IPS-NIHi7 (cell line): ENCODE measurements at regions not wholly inside any gene's neighbourhood (a gene's known extent, or its start where the extent isn't known, plus 50 kb on each side); places are given as distances from the start of the nearest gene placed in this dataset.
"Not testable (repeated sequence)": the region's sequence is repeated elsewhere in the genome, so short reads cannot be mapped to it uniquely, and the experiment has no call there.

Source experiments
- DNase-seq: peaks from one replicate; pipeline ENCODE4 v3.0.0; 2012; ENCODE audit warnings: mixed read lengths; ENCODE audit errors: extremely low spot score

DNA sequence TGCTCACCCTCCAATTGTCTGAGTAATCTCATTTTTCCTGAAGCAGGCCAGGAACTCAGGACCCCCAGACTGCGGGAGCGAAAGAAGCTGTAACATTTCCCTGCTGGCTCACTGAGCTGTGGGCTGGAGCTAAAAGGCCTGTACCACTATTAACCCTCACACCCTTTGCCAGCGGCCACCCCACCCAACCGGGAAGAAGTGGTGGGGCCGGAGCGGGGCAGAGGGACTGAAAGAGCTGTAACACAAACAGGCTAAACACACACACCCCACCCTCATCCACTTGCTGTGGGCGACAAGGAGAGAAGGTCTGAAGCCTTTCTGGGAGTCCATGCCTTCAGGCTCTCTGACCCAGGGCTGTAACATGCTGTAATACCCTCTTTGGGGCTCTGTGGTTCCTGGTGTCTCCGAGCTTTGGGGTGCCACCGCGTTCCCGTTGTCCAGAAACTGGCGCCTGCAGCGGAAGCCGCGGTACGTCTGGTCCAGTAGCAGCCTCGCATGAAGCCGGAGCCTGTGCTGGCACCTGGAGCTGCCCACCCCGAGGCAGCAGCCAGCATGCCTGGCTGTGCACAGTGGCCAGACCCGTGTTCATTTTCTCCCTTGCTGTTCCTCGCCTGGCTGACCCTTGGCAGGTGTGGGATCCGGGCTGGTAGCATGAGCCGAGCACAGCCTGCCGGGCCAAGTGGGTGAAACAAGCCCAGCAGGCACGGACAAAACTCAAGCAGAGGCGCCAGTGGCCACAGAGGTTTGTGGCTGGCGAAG is 345.5 kb upstream of the MGAT4C start:
- no peak for DNase-seq

DNA sequence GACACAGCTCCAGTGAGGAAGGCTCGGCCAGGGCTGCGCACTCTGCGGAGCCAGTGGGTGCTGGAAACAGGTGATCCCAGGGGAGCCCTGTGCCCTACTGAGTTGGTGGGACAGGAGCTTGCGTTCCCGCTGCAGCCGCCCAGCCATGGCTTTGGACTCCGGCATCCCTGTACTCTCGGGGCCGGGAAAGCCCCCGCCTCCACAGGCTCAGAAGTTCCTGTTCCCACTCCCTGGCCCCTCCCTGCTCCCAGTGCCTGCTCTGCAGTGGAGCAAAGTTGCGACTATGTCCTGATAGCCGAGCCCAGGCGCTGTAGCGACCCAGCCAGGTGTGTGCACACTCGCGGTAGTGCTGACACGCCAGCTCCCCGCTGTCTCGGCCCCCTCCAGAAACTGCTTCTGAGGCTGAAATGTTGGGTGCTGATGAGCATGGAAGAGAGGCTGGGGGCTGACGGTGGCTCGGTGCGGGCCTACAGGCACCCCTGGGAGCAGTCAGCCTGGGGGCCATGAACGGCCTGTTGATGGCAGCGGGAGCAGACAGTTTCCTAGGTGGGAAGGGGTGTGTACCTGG is 344.6 kb upstream of the MGAT4C start:
- no peak for DNase-seq

DNA sequence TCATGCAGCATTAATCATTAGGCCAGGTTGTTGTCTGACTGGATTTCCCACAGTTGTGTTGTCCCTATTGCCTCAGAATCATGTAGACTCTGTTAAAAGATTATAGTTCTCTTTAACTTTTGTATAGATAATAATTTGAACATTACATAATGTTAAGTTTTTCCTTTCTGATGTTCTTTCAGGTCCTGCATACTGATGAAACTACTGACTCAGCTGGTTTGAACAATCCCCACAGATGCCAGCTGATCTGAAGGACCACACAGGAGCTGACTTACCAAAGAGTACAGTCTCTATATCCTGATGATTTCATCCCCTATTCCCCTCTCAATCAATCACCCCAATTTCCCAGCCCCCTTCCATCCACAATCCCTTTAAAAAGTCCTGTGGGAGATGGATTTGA is 341.2 kb upstream of the MGAT4C start:
- DNase-seq = no peak

DNA sequence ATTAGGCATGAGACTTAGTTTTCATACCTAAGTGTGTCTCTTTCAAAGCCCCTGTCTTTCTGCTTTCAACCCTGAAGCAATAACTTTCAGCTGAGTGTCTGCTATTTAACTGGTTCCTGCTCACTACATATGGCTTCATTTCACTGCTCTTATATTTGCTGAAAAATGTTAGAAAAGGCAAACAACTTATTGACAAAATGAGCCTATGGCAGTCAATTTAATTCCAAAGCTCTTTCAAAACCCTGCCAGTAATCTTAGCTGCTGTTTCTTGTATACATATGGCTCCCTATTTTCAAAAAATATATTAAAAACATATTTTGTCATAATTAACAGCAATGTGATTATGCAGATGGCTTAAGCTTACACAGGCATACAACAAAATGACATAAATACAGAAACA is 334.1 kb upstream of the MGAT4C start:
- DNase-seq = no peak

DNA sequence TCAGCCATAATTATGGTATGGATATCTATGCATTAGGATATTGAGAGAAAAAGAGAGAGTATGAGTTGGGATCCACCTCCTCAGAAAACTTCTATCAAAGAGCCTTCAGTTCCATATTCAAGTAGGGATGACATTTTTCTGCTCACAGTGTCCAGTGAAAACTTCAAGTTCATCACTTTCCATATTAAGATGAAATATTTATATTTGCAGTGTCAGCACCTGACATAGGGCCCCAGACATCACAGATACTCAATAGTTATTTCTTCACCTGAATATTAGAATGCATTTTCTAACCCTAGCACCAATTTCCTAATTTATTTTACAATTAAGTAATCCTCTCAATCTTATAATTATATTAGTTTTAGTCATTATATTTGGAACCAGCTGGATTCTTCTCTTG is 318.0 kb upstream of the MGAT4C start:
- DNase-seq = no peak

DNA sequence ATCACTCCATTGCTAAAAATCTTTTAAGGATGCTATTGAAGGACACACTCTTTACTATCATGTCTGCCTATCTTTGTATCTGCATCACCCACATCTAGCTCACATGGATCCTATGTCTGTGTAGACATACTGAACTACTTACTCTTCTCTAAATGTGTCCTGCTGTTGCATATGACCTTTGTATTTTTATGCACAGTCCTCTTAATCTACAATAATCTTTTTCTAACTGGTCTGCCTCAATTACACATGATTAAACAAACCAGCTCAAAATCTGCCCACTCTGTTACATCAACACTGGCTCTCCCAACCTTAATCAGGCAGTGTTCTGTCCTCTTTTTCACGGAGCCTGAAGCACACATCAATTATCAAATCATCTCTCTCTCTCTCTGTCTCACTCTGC is 316.3 kb upstream of the MGAT4C start:
- DNase-seq = no peak

DNA sequence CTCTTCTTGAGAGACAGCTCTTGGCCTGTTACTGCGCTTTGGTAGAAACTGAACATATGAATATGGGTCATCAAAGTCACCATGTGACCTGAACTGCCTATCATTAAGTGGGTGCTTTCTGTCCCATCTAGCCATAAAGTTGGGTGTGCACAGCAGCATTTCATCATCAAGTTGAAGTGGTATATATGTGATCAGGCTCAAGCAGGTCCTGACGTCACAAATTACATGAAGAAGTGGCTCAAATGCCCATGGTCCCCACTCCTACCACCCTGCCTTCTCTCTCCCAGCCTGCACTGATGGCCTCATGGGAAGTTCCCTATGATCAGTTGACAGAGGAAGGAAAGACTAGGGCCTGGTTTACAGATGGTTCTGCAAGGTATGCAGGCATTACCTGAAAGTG is 308.8 kb upstream of the MGAT4C start:
- DNase-seq = no peak

DNA sequence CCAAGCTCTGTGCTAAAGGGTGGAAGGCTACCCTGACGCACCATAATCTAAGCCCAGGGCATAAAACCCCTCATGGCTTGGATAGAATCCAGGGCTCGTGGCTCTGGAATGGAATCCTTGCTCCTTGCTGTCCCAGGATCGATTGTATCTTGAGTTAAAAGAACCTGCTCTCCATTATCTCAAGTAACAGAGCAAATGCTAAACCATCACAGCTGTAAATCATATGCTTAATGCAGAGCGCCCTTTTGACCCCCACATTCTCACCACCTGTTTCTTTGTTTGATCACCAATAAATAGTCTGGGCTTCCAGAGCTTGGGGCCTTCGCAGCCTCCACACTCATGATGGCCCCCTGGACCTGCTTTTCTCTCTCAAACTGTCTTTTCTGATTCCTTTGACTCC is 299.3 kb upstream of the MGAT4C start:
- DNase-seq = not testable (repeated sequence)

DNA sequence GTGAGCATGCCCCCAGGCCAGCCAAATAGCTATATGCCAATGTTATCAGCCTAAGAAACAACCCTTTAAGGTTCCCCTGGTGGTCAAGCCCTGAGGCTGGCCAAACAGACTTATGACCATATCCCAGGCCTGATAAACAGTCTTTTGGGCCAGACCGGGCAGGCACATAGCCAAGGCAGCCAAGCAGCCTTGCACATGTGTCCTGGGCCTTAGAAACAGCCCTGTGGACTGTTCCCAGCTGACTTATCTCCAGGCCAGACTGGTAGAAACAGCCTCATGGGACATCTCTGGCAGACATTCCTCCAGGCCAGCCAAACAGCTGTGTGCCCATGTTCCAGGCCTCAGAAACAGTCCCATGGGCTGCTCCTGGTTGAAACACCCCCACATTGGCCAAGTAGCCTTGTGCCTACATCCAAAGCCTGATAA is 295.0 kb upstream of the MGAT4C start:
- peak; percentile 8 for DNase-seq

DNA sequence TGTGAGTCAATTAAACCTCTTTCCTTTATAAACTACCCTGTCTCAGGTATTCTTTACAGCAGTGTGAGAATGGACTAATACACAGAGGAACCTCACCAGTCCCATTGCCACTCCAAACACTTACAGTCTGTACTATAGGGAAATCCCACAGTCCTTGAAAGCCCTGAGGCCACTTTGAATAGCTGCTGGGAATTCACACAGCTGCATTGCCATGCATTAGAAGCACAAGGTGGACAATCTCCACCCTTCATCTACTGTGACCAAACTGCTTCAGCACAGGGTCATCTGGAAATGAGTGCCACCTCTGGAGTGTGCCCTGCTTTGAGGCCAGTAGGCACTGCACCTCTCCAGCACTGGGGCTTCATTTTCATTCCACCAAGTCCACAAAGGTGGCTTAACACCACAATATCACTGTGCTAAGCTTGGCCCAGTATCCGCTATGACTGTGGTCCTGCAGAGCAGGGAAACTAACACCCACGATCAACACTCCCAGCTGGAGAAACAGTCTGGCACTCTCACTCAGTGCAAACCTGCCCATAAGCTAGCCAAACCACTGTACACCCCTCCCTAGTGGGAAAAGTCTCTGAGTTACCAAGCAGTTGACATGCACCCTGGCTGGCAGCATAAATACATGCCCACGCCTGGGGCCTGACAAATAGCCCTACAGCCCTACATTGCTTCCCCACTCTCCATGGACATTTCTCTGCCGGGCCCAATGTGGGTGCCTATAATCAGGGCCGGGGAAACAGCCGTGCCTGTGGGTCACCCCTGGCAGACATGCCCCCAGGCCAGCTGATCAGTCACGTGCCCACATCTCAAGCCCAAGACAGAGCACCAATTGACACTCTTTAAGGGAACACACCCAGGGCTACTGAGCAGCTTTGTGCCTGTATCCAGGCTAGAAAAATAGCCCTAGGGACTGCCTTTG is 294.3 kb upstream of the MGAT4C start:
- DNase-seq = no peak

DNA sequence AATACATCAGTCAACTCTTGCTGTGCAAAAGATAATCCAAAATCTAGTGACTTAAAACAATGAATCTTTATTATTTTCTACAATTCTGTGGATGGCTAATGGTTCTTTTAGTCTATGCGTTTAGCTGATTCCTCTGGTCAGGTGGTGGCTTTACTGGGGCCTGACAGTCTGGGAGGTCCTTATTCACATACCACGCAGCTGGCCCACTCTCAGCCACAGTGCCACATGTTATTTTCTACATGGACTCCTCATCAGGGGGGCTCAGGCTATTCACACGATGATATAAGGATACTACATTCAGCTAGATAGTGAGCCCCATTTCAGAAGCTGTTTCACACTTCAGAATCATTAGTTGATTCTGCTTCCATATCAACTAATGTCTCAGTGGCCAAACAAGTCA is 287.5 kb upstream of the MGAT4C start:
- DNase-seq = peak; percentile 7

DNA sequence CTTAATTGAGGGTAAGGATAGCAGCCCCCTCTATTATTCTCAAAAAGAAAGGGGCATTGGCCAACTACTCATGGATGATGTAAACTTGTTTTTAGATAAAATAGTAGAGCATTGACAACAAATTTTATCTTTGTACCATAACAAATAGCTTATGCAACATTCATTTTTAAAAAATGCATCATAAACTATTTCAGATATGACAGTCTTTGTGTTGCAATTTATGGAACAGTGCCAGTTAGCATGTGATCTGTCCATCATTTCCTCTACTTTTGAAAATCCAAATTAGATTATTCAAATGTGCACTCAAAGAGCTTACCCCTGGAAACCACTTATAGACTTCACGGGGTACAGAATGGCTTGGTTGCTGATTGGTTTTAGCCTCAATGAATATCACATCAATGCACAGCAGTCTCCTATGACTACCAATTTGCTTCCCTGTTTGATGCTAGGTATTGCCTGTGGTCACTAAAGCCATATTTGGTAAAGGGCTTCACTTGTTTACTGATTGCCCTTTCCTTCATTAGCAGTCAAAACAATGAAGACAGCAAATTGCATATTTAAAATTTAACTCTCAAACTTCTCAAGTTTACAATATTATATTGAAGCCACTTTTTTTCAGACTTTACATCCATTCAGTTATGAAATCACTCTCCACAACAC is 274.9 kb upstream of the MGAT4C start:
- peak; percentile 8 for DNase-seq

DNA sequence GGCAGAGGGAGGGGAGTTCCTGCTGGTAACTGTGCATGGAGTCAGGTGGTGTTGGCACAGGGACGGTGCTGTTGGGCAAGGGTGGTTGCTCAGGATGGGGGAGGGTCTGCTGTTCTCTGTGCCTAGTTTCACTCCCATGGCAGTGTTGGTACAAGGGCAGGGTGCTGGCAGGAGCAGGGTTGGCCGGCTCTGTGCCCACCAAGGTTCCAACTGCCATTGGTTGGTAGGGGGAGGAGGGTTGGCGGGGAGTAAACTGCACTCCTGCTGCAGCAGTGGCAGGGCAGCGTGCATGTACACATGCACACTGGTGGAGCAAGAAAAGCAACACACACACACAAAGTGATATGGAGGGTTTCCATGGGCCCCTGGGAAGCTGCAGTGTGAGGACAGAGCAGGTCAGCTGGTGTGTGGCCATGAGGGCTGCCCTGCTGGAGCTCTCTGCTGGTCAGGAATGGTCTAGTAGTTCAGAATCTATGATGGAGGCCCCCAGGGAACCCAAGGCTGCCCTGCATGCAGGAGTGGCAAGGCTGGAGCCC is 269.9 kb upstream of the MGAT4C start:
- DNase-seq = no peak

DNA sequence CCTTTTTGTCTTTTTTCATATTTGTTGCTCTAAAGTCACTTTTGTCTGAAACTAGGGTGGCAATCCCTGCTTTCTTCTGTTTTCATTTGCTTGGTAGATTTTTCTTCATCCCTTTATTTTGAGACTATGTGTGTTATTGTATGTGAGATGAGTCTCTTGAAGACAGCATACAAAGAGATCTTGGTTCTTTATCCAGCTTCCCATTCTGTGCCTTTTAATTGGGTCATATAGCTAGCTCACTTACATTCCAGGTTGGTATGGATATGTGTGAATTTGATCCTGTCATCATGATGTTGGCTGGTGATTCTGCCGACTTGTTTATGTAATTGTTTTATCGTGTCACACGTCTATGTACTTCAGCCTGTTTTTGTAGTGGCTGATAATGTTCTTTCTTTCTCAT is 267.7 kb upstream of the MGAT4C start:
- no peak for DNase-seq

DNA sequence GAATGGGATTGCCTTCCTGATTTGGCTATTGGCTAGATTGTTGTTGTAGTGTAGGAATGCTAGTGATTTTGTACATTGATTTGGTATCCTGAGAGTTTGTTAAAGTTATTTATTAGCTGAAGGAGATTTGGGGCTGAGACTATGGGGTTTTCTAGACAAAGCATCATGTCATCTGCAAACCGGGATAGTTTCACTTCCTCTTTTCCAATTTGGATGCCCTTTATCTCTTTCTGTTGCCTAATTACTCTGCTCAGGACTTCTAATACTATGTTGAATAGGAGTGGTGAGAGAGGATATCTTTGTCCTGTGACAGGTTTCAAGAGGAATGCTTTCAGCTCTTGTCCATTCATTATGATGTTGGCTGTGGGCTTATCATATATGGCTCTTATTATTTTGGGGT is 265.7 kb upstream of the MGAT4C start:
- no peak for DNase-seq

DNA sequence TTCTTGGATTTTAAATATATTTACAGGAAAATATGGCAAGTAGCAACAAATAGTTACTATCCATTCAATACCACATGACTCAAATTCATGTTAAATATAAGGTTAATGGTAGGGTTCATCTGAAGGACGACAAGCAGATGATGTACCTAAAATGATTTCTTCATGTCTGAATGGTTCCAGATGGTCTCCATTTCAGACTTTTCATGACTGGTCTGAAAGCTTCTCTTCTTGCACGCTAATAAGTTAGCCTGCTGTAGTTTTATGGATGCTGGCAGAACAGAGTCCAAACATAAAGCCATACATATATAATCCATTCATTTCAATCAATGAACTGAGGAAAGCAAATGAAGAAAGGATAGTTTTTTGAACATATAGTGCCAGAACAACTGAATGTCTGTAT is 257.0 kb upstream of the MGAT4C start:
- no peak for DNase-seq

DNA sequence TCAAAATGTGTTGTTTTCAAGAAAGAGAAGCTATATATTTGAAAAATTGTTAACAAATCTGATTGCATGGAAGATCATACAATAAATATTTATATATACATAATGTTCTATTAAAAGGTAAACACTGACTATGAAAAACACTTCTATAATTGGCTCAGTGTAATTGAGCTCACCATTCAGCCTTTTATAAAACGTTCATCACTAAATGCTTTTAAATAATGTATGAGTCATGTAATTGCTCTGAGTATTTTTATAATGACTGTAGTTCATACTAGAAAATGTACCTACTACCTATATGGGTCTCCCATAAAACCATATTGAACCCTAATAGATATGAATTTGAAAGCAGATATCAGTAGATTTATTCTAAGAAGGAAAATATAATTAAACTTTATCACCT is 240.4 kb upstream of the MGAT4C start:
- no peak for DNase-seq

DNA sequence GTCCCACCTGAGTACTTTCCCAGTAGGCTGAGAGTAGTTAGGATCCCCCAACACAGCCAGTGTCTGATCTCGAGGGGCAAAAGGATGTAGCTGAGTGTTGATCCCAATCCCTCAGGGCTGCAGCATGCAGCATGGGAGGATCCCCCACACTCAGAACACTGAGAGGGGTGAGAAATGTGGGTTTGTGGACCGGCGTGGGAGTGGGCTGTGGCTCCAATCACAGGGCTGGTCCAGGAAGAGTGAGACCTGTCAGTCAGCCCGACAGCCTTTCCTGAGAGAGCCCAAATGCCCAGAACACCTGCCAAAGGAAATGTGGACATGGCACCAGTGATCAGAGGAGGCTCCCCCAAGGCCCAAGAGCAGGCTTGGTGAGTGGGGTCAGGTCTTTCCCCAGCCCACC is 228.3 kb upstream of the MGAT4C start:
- DNase-seq = no peak

DNA sequence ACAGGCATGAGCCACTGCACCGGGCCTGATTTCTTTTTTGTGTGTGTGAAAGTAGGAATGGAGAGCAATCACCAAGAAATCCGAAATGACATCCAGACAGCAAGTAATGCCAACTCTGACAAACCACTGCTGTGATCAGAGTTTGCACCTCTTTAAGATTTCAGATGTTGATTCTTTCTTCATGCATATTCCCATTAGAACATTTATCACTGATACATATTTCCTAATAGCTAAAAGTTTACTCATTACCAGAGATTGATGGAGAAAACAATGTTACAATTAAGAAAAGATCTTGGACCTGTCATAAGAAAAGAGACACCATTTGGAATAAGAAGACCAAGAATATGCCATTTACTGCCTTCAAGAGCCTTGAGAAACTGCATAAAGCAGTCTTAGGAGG is 217.0 kb upstream of the MGAT4C start:
- DNase-seq = no peak

DNA sequence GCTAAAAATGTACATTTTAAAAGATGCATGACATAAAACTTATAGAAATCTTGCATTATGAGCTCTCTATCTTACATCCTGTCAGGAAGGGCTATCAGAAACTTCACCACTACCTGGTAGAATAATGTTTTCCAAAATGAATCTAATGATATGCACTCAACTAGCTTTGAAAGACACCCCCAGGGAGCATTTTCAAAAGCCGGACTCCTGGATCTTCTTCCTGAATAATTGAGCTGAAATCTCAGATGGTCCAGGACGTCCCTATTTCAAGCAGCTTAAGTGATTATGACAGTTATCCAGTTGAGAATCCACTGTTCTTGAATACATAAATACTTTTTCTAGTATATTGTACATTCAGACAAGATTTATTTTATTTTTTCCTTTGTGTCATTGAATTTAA is 200.6 kb upstream of the MGAT4C start:
- no peak for DNase-seq

DNA sequence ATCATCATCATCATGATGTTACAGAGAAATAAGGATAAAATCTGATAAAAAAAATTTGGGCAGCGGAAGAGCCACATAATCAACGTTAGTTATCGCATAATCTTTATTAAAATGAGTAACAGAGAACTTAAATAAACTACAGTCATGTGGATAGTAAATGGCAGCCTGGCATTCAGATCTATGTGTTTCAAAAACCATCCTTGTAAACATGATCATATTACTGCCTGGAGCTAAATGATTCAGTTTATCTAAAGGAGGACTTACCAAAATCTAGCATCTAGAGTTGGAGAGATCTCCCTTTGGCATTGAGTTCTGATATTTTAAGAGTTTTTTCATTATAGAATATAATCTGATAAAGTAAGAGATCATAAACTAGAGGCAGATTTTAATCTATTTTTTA is 200.1 kb upstream of the MGAT4C start:
- no peak for DNase-seq

DNA sequence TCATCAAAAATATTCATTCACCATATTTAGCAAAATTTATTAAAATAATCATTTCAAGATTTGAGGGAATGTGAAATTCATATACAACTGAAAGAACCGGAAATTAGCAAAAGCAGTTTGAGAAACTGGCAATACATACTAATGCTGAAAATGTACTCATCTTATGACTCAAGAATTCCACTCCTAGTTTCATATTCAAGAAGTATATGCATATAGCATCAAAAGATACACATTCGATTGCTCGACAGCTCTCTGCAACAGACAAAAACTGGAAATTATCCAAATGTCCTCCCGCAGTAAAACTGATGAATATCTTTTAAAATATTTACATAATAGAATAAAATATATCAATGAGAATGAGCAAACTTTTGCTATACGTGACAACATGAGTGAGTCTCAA is 189.2 kb upstream of the MGAT4C start:
- no peak for DNase-seq
